MCF 10A (cell line): ENCODE measurements at regions not wholly inside any gene's neighbourhood (a gene's known extent, or its start where the extent isn't known, plus 50 kb on each side); places are given as distances from the start of the nearest gene placed in this dataset.

Experiments
- BruUV-seq: library from RNA; stranded (reverse); fragments of 400-500 nt; replicated peaks from 2 replicates; lab custom pipeline; 2021; lab: Mats Ljungman, UMichigan
- CTCF ChIA-PET: fragments of 300-600 bp; sonication (Branson Sonifier 250); formaldehyde crosslinking; extraction: SDS; loops from one replicate; lab custom pipeline; 2021; ENCODE audit warnings: antibody characterized with exemption, inconsistent platforms; lab: Yijun Ruan, JAX
- POLR2A ChIA-PET: fragments of 300-600, 350-650 bp; sonication (Branson Sonifier 250); formaldehyde crosslinking; extraction: SDS; loops from one replicate; lab custom pipeline; 2020; ENCODE audit warnings: antibody characterized with exemption, inconsistent platforms; lab: Yijun Ruan, JAX
- DNase-seq: peaks from one replicate; pipeline ENCODE4 v3.0.0-alpha.2; 2018; ENCODE audit not compliant: unreplicated experiment
- H3K27ac Mint-ChIP-seq: one replicate; pipeline ENCODE4 v1.8.0; 2022; ENCODE audit warnings: mild to moderate bottlenecking, low read depth, mixed read lengths; ENCODE audit not compliant: unreplicated experiment
- H3K27me3 Mint-ChIP-seq: one replicate; pipeline ENCODE4 v1.8.0; 2022; ENCODE audit warnings: mixed read lengths; ENCODE audit not compliant: insufficient read depth, unreplicated experiment
- H3K36me3 Mint-ChIP-seq: one replicate; pipeline ENCODE4 v1.8.0; 2022; ENCODE audit warnings: mild to moderate bottlenecking, moderate library complexity, mixed read lengths; ENCODE audit not compliant: insufficient read depth, unreplicated experiment
- H3K4me1 Mint-ChIP-seq: one replicate; pipeline ENCODE4 v1.8.0; 2022; ENCODE audit warnings: mixed read lengths; ENCODE audit not compliant: insufficient read depth, unreplicated experiment
- H3K4me3 Mint-ChIP-seq: one replicate; pipeline ENCODE4 v1.8.0; 2022; ENCODE audit warnings: mild to moderate bottlenecking, moderate library complexity, mixed read lengths; ENCODE audit not compliant: unreplicated experiment
- H3K9me3 Mint-ChIP-seq: one replicate; pipeline ENCODE4 v1.8.0; 2022; ENCODE audit warnings: mixed read lengths; ENCODE audit not compliant: unreplicated experiment
- CTCF ChIP-seq: fragments of 200-600 bp; IDR thresholded peaks from one replicate; pipeline ENCODE4 v1.8.0; 2022; ENCODE audit warnings: antibody characterized with exemption, mild to moderate bottlenecking; ENCODE audit not compliant: unreplicated experiment
- intact Hi-C: fragments of 100-400 bp; cut with micrococcal nuclease; formaldehyde crosslinking; loops from 2 replicates; pipeline ENCODE4 v1.14.1; 2022

- H3K27me3 Mint-ChIP-seq: no peaks in the 10 kb centered on the region
- H3K36me3 Mint-ChIP-seq: peaks cover 7% of the 10 kb centered on the region
- DNase-seq: no peak
- TF ChIP-seq CTCF: no peak
- no peak overlapping the region for H3K27ac Mint-ChIP-seq
- no peak overlapping the region for H3K4me3 Mint-ChIP-seq
- H3K4me1 Mint-ChIP-seq: peaks cover 7% of the 10 kb centered on the region
- intact Hi-C loops: no loop called here
- POLR2A ChIA-PET: interaction anchor here (0.6 kb wide), 1 partner anchor 302 kb away, joined by 3 read pairs; no protein-coding TSS in a partner anchor
- no peaks in the 10 kb centered on the region for H3K9me3 Mint-ChIP-seq
- CTCF ChIA-PET: interaction anchor here (0.6 to 0.8 kb wide), 3 partner anchors 10 to 358 kb away, joined by 3 read pairs; no protein-coding TSS in a partner anchor
- BruUV-seq: no TSS peak
These were observed 68.5 kb downstream of the CPN2 start for GRCh38 chr3:194282436-194283122.

- no peak overlapping the region for H3K27ac Mint-ChIP-seq
- DNase-seq: no peak
- no peaks in the 10 kb centered on the region for H3K27me3 Mint-ChIP-seq
- POLR2A ChIA-PET: no interaction called here
- TF ChIP-seq CTCF: no peak
- CTCF ChIA-PET: interaction anchor here (0.6 to 0.8 kb wide), 3 partner anchors 18 to 359 kb away, joined by 3 read pairs; no protein-coding TSS in a partner anchor
- H3K4me1 Mint-ChIP-seq: peaks cover 4% of the 10 kb centered on the region
- no peaks in the 10 kb centered on the region for H3K36me3 Mint-ChIP-seq
- intact Hi-C loops: no loop called here
- no TSS peak for BruUV-seq
- no peak overlapping the region for H3K4me3 Mint-ChIP-seq
- H3K9me3 Mint-ChIP-seq: no peaks in the 10 kb centered on the region
These were observed 67.7 kb downstream of the CPN2 start for GRCh38 chr3:194283221-194284006.

- no TSS peak for BruUV-seq
- H3K27ac Mint-ChIP-seq: no peak overlapping the region
- intact Hi-C loops: no loop called here
- no peaks in the 10 kb centered on the region for H3K9me3 Mint-ChIP-seq
- TF ChIP-seq CTCF: no peak
- peaks cover 4% of the 10 kb centered on the region for H3K4me1 Mint-ChIP-seq
- POLR2A ChIA-PET: interaction anchor here (1.0 kb wide), 1 partner anchor 12 kb away, joined by 8 read pairs; no protein-coding TSS in a partner anchor
- no peak for DNase-seq
- CTCF ChIA-PET: interaction anchor here (0.7 kb wide), 1 partner anchor 59 kb away, joined by 3 read pairs; no protein-coding TSS in a partner anchor
- no peak overlapping the region for H3K4me3 Mint-ChIP-seq
- H3K36me3 Mint-ChIP-seq: no peaks in the 10 kb centered on the region
- no peaks in the 10 kb centered on the region for H3K27me3 Mint-ChIP-seq
These were observed 66.8 kb downstream of the CPN2 start for GRCh38 chr3:194284351-194284750.
